ENCODE measurements at regions not wholly inside any gene's neighbourhood (a gene's known extent, or its start where the extent isn't known, plus 50 kb on each side); places are given as distances from the start of the nearest gene placed in this dataset.

GRCh38 chr1:106925750-106926149, 130.7 kb upstream of the PRMT6 start:
- Histone ChIP-seq H3K4me3 (ENCODE audit: low read depth in 1 of 2, low read length in 2 of 2) (no peak overlapping the region), H3K36me3 (ENCODE audit: insufficient read depth, low read length) (no peaks in the 10 kb centered on the region), H3K4me2 (ENCODE audit: insufficient read depth, low read length) (no peak overlapping the region), H3K27ac (ENCODE audit: low read length) (no peak overlapping the region), H3K4me1 (ENCODE audit: insufficient read depth, low read length) (no peaks in the 10 kb centered on the region), H4K20me1 (ENCODE audit: insufficient read depth, low read length) (no peaks in the 10 kb centered on the region), H3K9me3 (ENCODE audit: insufficient read depth, low read length, severe bottlenecking) (no peaks in the 10 kb centered on the region), H3K79me2 (ENCODE audit: insufficient read depth, low read length) (no peaks in the 10 kb centered on the region), H3K27me3 (ENCODE audit: insufficient read depth, low read length, poor library complexity) (no peaks in the 10 kb centered on the region), H3K9ac (ENCODE audit: low read depth, low read length) (no peak overlapping the region), H2AFZ (ENCODE audit: low read depth, low read length) (no peak overlapping the region)
- TF ChIP-seq CTCF (IDR thresholded peaks at IDR 0.05; ENCODE audit: borderline replicate concordance, extremely low read depth, low read length, poor library complexity, severe bottlenecking) (no peak), EZH2 (IDR thresholded peaks at IDR 0.05; ENCODE audit: borderline replicate concordance, low read depth, low read length, severe bottlenecking) (no peak)
- DNase-seq: no peak
- no peak for ATAC-seq (ENCODE audit: insufficient read depth, low read depth)

- no peak overlapping the region for H3K4me2 ChIP-seq (ENCODE audit: insufficient read depth, low read length)
Observed at GRCh38 chr1:106926803-106927582, 129.5 kb upstream of the PRMT6 start.

GRCh38 chr1:106937104-106937503, 119.4 kb upstream of the PRMT6 start:
- Histone ChIP-seq H3K27ac (ENCODE audit: low read length) (no peak overlapping the region), H3K9ac (ENCODE audit: low read depth, low read length) (no peak overlapping the region), H3K79me2 (ENCODE audit: insufficient read depth, low read length) (no peaks in the 10 kb centered on the region), H3K4me1 (ENCODE audit: insufficient read depth, low read length) (no peaks in the 10 kb centered on the region), H3K27me3 (ENCODE audit: insufficient read depth, low read length, poor library complexity) (no peaks in the 10 kb centered on the region), H3K9me3 (ENCODE audit: insufficient read depth, low read length, severe bottlenecking) (no peaks in the 10 kb centered on the region), H3K36me3 (ENCODE audit: insufficient read depth, low read length) (no peaks in the 10 kb centered on the region), H4K20me1 (ENCODE audit: insufficient read depth, low read length) (no peaks in the 10 kb centered on the region), H3K4me3 (ENCODE audit: low read depth in 1 of 2, low read length in 2 of 2) (no peak overlapping the region), H3K4me2 (ENCODE audit: insufficient read depth, low read length) (no peak overlapping the region), H2AFZ (ENCODE audit: low read depth, low read length) (no peak overlapping the region)
- no peak for DNase-seq
- TF ChIP-seq CTCF (IDR thresholded peaks at IDR 0.05; ENCODE audit: borderline replicate concordance, extremely low read depth, low read length, poor library complexity, severe bottlenecking): no peak
- no peak for TF ChIP-seq EZH2 (IDR thresholded peaks at IDR 0.05; ENCODE audit: borderline replicate concordance, low read depth, low read length, severe bottlenecking)
- ATAC-seq (ENCODE audit: insufficient read depth, low read depth): no peak

More at GRCh38 chr1:106926803-106927582, 129.5 kb upstream of the PRMT6 start:
- Histone ChIP-seq H3K36me3 (ENCODE audit: insufficient read depth, low read length) (no peaks in the 10 kb centered on the region), H3K27ac (ENCODE audit: low read length) (no peak overlapping the region), H3K4me3 (ENCODE audit: low read depth in 1 of 2, low read length in 2 of 2) (no peak overlapping the region), H3K27me3 (ENCODE audit: insufficient read depth, low read length, poor library complexity) (no peaks in the 10 kb centered on the region), H2AFZ (ENCODE audit: low read depth, low read length) (no peak overlapping the region), H3K4me1 (ENCODE audit: insufficient read depth, low read length) (no peaks in the 10 kb centered on the region), H4K20me1 (ENCODE audit: insufficient read depth, low read length) (no peaks in the 10 kb centered on the region), H3K9ac (ENCODE audit: low read depth, low read length) (no peak overlapping the region), H3K79me2 (ENCODE audit: insufficient read depth, low read length) (no peaks in the 10 kb centered on the region), H3K9me3 (ENCODE audit: insufficient read depth, low read length, severe bottlenecking) (no peaks in the 10 kb centered on the region)
- TF ChIP-seq EZH2 (IDR thresholded peaks at IDR 0.05; ENCODE audit: borderline replicate concordance, low read depth, low read length, severe bottlenecking) (no peak), CTCF (IDR thresholded peaks at IDR 0.05; ENCODE audit: borderline replicate concordance, extremely low read depth, low read length, poor library complexity, severe bottlenecking) (no peak)
- ATAC-seq (ENCODE audit: insufficient read depth, low read depth) (no peak), DNase-seq (no peak)
